ENCODE measurements at regions not wholly inside any gene's neighbourhood (a gene's known extent, or its start where the extent isn't known, plus 50 kb on each side); places are given as distances from the start of the nearest gene placed in this dataset.

GRCh38 chr3:83633758-83634157, 1325.0 kb upstream of the CADM2 start:
- peaks cover 0 to 7% (median 0%) of the 10 kb centered on the region in 12 donors for H3K9me3 ChIP-seq
- intact Hi-C loops (cut with DNase I), result no loop called here

DNA sequence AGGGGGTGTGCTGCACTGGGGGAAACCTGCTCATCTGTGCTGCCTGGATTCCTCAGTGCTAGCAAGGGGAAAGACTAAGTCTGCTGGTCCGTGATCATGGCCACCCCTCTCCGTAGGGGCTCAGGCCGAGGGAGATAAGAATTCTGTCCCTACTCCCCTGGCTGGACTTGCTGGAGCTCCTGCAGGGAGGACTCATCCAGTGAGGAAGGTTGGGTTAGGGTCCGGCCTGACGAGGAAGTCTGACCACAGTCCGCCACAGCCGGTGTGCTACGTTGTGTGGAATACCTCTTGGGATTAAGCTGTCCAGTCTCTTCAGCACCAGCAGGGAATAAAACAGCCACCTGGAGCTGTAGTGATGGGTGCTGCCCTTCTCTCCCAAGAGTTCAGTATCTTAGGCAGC, 1309.1 kb upstream of the CADM2 start:
- H3K4me3 ChIP-seq, result no peak overlapping the region
- H3K27me3 ChIP-seq, result no peaks in the 10 kb centered on the region
- peaks cover 0 to 21% (median 1%) of the 10 kb centered on the region in 12 donors for H3K9me3 ChIP-seq
- no peak overlapping the region for H3K27ac ChIP-seq
- peak in 1 of 5 donors; percentile 53 for DNase-seq
- no peaks in the 10 kb centered on the region for H3K4me1 ChIP-seq
- intact Hi-C loops (cut with DNase I), result no loop called here
- no peaks in the 10 kb centered on the region for H3K36me3 ChIP-seq
- TF ChIP-seq, protein P1, sequence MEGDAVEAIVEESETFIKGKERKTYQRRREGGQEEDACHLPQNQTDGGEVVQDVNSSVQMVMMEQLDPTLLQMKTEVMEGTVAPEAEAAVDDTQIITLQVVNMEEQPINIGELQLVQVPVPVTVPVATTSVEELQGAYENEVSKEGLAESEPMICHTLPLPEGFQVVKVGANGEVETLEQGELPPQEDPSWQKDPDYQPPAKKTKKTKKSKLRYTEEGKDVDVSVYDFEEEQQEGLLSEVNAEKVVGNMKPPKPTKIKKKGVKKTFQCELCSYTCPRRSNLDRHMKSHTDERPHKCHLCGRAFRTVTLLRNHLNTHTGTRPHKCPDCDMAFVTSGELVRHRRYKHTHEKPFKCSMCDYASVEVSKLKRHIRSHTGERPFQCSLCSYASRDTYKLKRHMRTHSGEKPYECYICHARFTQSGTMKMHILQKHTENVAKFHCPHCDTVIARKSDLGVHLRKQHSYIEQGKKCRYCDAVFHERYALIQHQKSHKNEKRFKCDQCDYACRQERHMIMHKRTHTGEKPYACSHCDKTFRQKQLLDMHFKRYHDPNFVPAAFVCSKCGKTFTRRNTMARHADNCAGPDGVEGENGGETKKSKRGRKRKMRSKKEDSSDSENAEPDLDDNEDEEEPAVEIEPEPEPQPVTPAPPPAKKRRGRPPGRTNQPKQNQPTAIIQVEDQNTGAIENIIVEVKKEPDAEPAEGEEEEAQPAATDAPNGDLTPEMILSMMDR (IDR thresholded peaks at IDR 0.05), result no peak
- no peak for TF ChIP-seq POLR2A (IDR thresholded peaks at IDR 0.05)
- ATAC-seq, result no peak
- WGBS, 4 donors, result 80 to 100% (median 87%) methylated on average over 2 to 8 of the region's 8 CpGs

More at GRCh38 chr3:83633758-83634157, 1325.0 kb upstream of the CADM2 start:
- Histone ChIP-seq H3K27me3 (no peaks in the 10 kb centered on the region), H3K4me1 (no peaks in the 10 kb centered on the region), H3K36me3 (no peaks in the 10 kb centered on the region), H3K4me3 (no peak overlapping the region), H3K27ac (no peak overlapping the region)
- DNase-seq (no peak), ATAC-seq (no peak)
- 67 to 88% (median 80%) methylated on average over 10 of the region's 10 CpGs for WGBS, 4 donors
- no peak for TF ChIP-seq POLR2A (IDR thresholded peaks at IDR 0.05)
- TF ChIP-seq, protein P1 (IDR thresholded peaks at IDR 0.05), result no peak

DNA sequence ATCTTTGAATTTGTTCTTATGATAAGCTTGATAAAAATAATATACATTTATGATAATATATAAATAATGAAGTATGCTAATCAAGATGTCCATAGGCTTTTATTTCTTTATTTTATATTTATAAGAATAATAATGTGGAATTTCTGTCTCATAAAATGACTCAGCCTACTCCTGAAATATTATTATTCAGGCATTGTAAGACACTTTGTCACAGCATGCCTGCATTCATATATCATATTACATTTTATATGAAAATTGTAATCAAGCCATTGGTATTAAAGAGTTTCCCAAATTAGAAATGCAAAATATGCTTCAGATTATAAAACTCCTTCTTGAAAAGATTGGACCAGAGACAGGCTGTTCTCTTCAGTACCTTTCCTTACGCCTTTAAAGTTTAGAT, 1303.7 kb upstream of the CADM2 start:
- Histone ChIP-seq H3K27ac (no peak overlapping the region), H3K4me3 (no peak overlapping the region), H3K36me3 (no peaks in the 10 kb centered on the region), H3K9me3 (peaks cover 0 to 9% (median 0%) of the 10 kb centered on the region in 12 donors), H3K4me1 (no peaks in the 10 kb centered on the region), H3K27me3 (no peaks in the 10 kb centered on the region)
- TF ChIP-seq POLR2A (IDR thresholded peaks at IDR 0.05), result no peak
- TF ChIP-seq, protein P1 (IDR thresholded peaks at IDR 0.05), result no peak
- DNase-seq (no peak), ATAC-seq (no peak)
- WGBS, 4 donors, result 88 to 94% (median 91%) methylated on average over 1 of the region's 1 CpG
- intact Hi-C loops (cut with DNase I), result no loop called here

DNA sequence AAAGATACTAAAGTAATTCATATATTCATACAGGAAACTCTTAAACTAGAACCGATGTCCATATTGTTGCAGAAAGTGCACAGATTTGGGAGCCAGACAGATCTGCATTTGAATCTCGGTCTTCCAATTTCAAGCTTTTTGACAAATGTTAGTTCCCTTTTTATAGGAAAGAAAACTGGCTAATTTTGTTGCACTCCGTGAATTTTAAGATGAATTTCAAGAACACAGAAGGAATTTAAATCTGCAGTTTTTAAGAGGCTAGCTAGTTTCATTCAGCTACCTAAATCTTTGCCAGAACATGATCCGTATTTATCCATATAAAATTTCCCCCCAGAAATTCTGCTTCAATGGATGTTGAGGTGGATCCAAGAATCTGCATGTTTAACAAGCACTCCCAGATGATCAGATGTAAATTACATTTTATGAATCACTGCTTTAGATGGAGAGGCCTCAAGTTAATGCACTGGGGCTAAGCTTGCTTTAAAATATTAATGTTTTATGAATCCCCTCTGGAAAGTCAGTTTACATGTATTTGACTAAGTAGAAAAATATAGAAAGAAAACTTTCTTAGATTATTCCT, 1296.3 kb upstream of the CADM2 start:
- Histone ChIP-seq H3K4me1 (no peaks in the 10 kb centered on the region), H3K9me3 (no peaks in the 10 kb centered on the region), H3K27me3 (no peaks in the 10 kb centered on the region), H3K36me3 (no peaks in the 10 kb centered on the region), H3K4me3 (no peak overlapping the region), H3K27ac (no peak overlapping the region)
- TF ChIP-seq, protein P1 (IDR thresholded peaks at IDR 0.05), result no peak
- no peak for TF ChIP-seq POLR2A (IDR thresholded peaks at IDR 0.05)
- no peak for ATAC-seq
- no peak for DNase-seq
- intact Hi-C loops (cut with DNase I), result no loop called here
- WGBS, 4 donors, result 73 to 81% (median 80%) methylated on average over 4 of the region's 4 CpGs
